Stomach smooth muscle (tissue), 2 donors: ENCODE measurements at regions not wholly inside any gene's neighbourhood (a gene's known extent, or its start where the extent isn't known, plus 50 kb on each side); places are given as distances from the start of the nearest gene placed in this dataset.

ENCODE experiments used
- H3K27ac ChIP-seq: one replicate; pipeline ENCODE4 v1.7.0; 2013; ENCODE audit warnings: mild to moderate bottlenecking, low read length, inconsistent platforms
- H3K27me3 ChIP-seq, 2 donors: one replicate each; pipeline ENCODE4 v1.7.0; 2013; ENCODE audit warnings: low read length in 2 of 2; ENCODE audit not compliant: insufficient read depth in 2 of 2, control insufficient read depth in 1 of 2
- H3K36me3 ChIP-seq, 2 donors: one replicate each; pipeline ENCODE4 v1.7.0; 2013; ENCODE audit warnings: low read length in 2 of 2; ENCODE audit not compliant: control insufficient read depth in 2 of 2, insufficient read depth in 2 of 2
- H3K4me1 ChIP-seq: one replicate; pipeline ENCODE4 v1.7.0; 2013; ENCODE audit warnings: low read length; ENCODE audit not compliant: control insufficient read depth, insufficient read depth
- H3K4me3 ChIP-seq, 2 donors: one replicate each; pipeline ENCODE4 v1.7.0; 2013; ENCODE audit warnings: low read length in 2 of 2
- H3K9ac ChIP-seq, 2 donors: one replicate each; pipeline ENCODE4 v1.7.0; 2013; ENCODE audit warnings: low read length in 2 of 2, mild to moderate bottlenecking in 1 of 2
- H3K9me3 ChIP-seq, 2 donors: one replicate each; pipeline ENCODE4 v1.7.0; 2013; ENCODE audit warnings: low read length in 2 of 2; ENCODE audit not compliant: control insufficient read depth in 2 of 2
- donor health status: healthy.
- donor health status: Pancreatic carcinoma.

DNA sequence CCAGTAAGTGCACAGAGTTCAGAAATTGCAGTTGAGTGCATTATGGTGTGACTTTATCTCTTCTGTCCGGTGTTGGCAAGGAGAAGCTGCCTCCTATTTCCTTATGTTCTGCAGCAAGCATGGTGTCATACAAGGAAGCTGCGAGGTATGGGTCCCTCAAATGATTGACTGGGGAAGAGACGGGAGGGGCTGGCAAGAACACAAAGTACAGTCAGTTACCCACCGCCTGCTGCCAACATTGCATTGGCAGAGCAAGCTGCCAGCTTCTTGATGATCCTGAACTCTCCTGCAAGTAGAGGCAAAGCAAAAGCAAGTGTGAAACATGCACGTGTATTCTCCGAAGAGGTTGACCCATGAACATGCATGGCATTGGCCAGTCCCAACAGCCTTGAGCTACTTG, 1013.6 kb downstream of the UQCRFS1 start:
- Histone ChIP-seq H3K9me3 (peaks cover 0 to 3% of the 10 kb centered on the region in 2 donors), H3K27me3 (peaks cover 0 to 2% of the 10 kb centered on the region in 2 donors), H3K4me3 (no peak overlapping the region), H3K36me3 (no peaks in the 10 kb centered on the region), H3K9ac (no peak overlapping the region), H3K4me1 (no peaks in the 10 kb centered on the region), H3K27ac (no peak overlapping the region)

DNA sequence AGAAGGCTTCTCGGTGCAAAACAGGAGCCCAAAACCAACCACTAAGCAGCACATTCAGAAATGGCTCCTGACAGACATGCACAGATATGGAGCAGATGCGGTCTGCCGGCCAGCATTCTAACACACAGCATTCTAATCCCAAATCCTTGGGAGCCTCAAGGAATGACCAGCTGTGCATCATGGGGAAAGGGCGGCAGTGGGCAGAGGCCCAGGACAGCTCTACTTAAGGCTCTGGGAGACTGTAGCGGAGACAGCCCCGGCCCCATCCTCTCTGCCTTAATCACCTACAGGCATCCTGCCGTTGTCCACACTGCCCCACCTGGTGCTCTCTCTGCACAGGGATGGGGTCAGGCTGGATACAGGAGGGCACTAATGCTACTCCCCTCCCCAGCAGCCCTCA, 1016.0 kb downstream of the UQCRFS1 start:
- no peak overlapping the region for H3K4me3 ChIP-seq

DNA sequence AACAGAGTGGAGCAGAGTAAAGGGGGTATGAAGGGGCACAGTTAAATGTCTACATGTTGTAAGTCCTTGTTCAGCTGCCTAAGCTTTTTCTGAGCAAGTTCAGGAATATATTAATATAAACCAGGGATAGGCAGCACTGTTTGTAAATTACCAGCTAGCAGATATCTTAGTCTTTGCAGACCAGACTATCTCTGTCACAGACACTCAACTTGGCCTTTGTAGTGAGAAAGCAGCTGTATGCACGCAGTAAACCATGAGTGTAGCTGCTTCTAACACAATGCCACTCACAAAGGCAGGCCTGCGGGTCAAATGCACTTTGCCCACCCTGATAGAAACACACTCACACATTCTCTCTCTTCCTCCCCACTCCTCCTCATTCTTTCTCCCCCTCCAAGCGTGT, 1016.9 kb downstream of the UQCRFS1 start:
- Histone ChIP-seq H3K4me1 (no peaks in the 10 kb centered on the region), H3K27me3 (peaks cover 0 to 2% of the 10 kb centered on the region in 2 donors), H3K9me3 (no peaks in the 10 kb centered on the region), H3K4me3 (no peak overlapping the region), H3K9ac (no peak overlapping the region), H3K36me3 (no peaks in the 10 kb centered on the region), H3K27ac (no peak overlapping the region)

More for the DNA sequence above, 1016.0 kb downstream of the UQCRFS1 start:
- Histone ChIP-seq H3K27me3 (peaks cover 0 to 2% of the 10 kb centered on the region in 2 donors), H3K9ac (no peak overlapping the region), H3K27ac (no peak overlapping the region), H3K9me3 (peaks cover 0 to 2% of the 10 kb centered on the region in 2 donors), H3K4me1 (no peaks in the 10 kb centered on the region), H3K36me3 (no peaks in the 10 kb centered on the region)

- Histone ChIP-seq H3K9ac (no peak overlapping the region), H3K27ac (no peak overlapping the region), H3K9me3 (peaks cover 0 to 2% of the 10 kb centered on the region in 2 donors), H3K4me1 (peaks cover 3% of the 10 kb centered on the region), H3K27me3 (no peaks in the 10 kb centered on the region), H3K36me3 (no peaks in the 10 kb centered on the region), H3K4me3 (no peak overlapping the region)
These were observed 1027.3 kb downstream of the UQCRFS1 start for GRCh38 chr19:28185646-28186045.

DNA sequence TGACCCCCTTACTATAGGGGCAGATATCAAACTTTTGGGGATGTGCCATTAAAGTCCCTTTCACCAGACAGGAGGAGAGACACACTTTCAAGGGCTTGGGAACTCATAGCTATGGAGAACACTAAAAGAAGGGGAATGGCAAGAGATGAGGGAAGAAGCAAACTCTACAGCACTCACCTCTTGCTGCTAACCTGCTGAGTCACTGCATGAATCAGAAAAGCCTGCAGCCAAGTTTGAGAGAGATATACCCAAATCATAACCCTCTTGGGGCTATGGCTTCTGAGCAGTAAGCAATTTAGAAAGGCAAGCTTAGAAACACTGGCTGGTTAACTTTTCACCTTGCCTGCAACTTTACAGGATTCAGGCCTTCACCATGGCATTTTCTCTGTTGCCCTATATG, 1028.0 kb downstream of the UQCRFS1 start:
- Histone ChIP-seq H3K27ac (no peak overlapping the region), H3K9ac (no peak overlapping the region), H3K27me3 (no peaks in the 10 kb centered on the region), H3K4me3 (no peak overlapping the region), H3K4me1 (peaks cover 3% of the 10 kb centered on the region), H3K36me3 (no peaks in the 10 kb centered on the region), H3K9me3 (peaks cover 0 to 2% of the 10 kb centered on the region in 2 donors)

GRCh38 chr19:28176193-28176592, 1036.8 kb downstream of the UQCRFS1 start:
- H3K36me3 ChIP-seq, result no peaks in the 10 kb centered on the region
- no peaks in the 10 kb centered on the region for H3K27me3 ChIP-seq
- no peak overlapping the region for H3K9ac ChIP-seq
- H3K9me3 ChIP-seq, result peaks cover 4 to 6% of the 10 kb centered on the region in 2 donors
- no peak overlapping the region for H3K4me3 ChIP-seq
- H3K4me1 ChIP-seq, result no peaks in the 10 kb centered on the region
- no peak overlapping the region for H3K27ac ChIP-seq

DNA sequence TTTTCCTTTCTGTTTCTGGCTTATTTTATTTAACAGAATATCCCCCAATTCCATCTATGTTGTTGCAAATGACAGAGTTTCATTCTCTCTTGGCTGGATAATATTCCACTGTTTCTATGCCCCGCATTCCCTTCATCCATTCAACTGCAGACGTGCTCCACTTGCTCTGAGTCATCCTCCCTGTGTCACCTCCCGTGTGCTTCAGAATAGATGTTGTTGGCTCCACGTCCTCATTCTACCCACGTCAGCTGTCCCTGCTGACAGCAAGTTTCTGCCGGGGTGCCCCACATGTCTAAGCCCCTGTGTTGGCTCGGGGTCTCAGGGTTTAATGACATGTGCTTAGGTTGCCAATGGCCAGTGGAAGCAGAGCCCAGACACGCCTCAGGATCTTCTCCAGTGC, 1041.0 kb downstream of the UQCRFS1 start:
- H3K27me3 ChIP-seq, result no peaks in the 10 kb centered on the region
- no peaks in the 10 kb centered on the region for H3K4me1 ChIP-seq
- H3K9ac ChIP-seq, result no peak overlapping the region
- H3K9me3 ChIP-seq, result peaks cover 0 to 4% of the 10 kb centered on the region in 2 donors
- no peaks in the 10 kb centered on the region for H3K36me3 ChIP-seq
- no peak overlapping the region for H3K27ac ChIP-seq
- no peak overlapping the region for H3K4me3 ChIP-seq

GRCh38 chr19:28170066-28170465, 1042.9 kb downstream of the UQCRFS1 start:
- Histone ChIP-seq H3K27me3 (no peaks in the 10 kb centered on the region), H3K9me3 (no peaks in the 10 kb centered on the region), H3K36me3 (no peaks in the 10 kb centered on the region), H3K27ac (no peak overlapping the region), H3K9ac (no peak overlapping the region), H3K4me1 (no peaks in the 10 kb centered on the region), H3K4me3 (no peak overlapping the region)

DNA sequence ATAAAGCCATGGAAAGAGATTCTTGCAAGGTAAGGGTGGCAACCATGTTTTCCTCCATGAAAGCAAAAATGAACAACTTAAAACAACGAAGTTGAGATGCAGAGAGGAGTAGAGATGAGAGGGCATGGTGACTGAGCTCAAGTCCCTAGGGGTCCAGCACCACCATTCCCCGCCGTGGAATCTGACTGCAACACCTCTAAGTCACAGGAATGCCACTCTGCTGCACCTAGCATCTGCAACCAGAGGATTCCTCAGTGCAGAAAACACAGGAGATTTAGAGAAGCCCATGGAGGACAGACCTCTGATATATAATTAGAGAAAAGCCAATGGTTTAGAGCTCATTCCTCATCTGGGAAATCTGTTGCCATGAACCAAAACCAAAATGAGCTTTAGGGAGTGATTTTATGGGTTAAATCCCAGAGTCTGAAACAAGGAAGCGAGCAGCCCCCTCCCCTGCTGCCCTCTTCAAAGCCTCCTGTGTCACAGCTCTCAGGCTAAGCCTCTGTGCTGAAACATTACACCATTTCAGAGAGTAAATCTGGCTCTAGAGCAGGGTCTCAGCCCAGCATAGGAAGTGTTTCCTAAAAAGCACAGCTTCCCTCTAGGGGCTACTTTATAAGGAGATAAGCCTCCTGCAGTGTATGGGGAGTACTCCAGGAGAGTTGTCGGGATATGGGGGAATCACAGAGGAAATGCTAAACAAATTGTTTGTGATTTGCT, 1043.6 kb downstream of the UQCRFS1 start:
- Histone ChIP-seq H3K27me3 (no peaks in the 10 kb centered on the region), H3K9ac (no peak overlapping the region), H3K4me3 (no peak overlapping the region), H3K27ac (no peak overlapping the region), H3K36me3 (no peaks in the 10 kb centered on the region), H3K9me3 (no peaks in the 10 kb centered on the region), H3K4me1 (no peaks in the 10 kb centered on the region)

GRCh38 chr19:28168557-28168956, 1044.4 kb downstream of the UQCRFS1 start:
- Histone ChIP-seq H3K9me3 (no peaks in the 10 kb centered on the region), H3K27ac (no peak overlapping the region), H3K27me3 (no peaks in the 10 kb centered on the region), H3K9ac (no peak overlapping the region), H3K4me3 (no peak overlapping the region), H3K36me3 (no peaks in the 10 kb centered on the region), H3K4me1 (no peaks in the 10 kb centered on the region)

GRCh38 chr19:28166025-28166424, 1046.9 kb downstream of the UQCRFS1 start:
- Histone ChIP-seq H3K4me3 (no peak overlapping the region), H3K4me1 (no peaks in the 10 kb centered on the region), H3K36me3 (no peaks in the 10 kb centered on the region), H3K27me3 (no peaks in the 10 kb centered on the region), H3K9ac (no peak overlapping the region), H3K9me3 (no peaks in the 10 kb centered on the region), H3K27ac (no peak overlapping the region)
